Panc1 (cell line): ENCODE measurements at regions not wholly inside any gene's neighbourhood (a gene's known extent, or its start where the extent isn't known, plus 50 kb on each side); places are given as distances from the start of the nearest gene placed in this dataset.

Experiments used
- ATAC-seq: fragments of 200-7000 bp; cut with Tn5 transposase; 2 replicates; pipeline ENCODE4 v1.9.1; 2020; ENCODE audit warnings: mild to moderate bottlenecking, moderate library complexity
- BruUV-seq: library from RNA; stranded (reverse); fragments of 400-500 nt; replicated peaks from 2 replicates; lab custom pipeline; 2021; lab: Mats Ljungman, UMichigan
- CTCF ChIA-PET: fragments of 300-600 bp; sonication (Branson Sonifier 250); formaldehyde crosslinking; loops from one replicate; lab custom pipeline; 2022; ENCODE audit warnings: antibody characterized with exemption; lab: Charles Lee
- POLR2A ChIA-PET: fragments of 300-600 bp; sonication (Branson Sonifier 250); formaldehyde crosslinking; loops from one replicate; lab custom pipeline; 2022; ENCODE audit warnings: antibody characterized with exemption; lab: Charles Lee
- DNase-seq: peaks from one replicate; pipeline ENCODE4 v3.0.0-alpha.2; 2010; ENCODE audit warnings: low read depth, low spot score
- H3K27ac ChIP-seq: 2 replicates; pipeline ENCODE4 v1.5.1; 2011; ENCODE audit warnings: mild to moderate bottlenecking, low read length, inconsistent platforms
- H3K27me3 ChIP-seq: fragments of 200-500 bp; sonication (Bioruptor generic); 2 replicates; pipeline ENCODE4 v1.6.0; 2014; ENCODE audit warnings: low read length, inconsistent platforms; ENCODE audit not compliant: control insufficient read depth, insufficient read depth
- H3K36me3 ChIP-seq: fragments of 200-500 bp; sonication (Bioruptor generic); 2 replicates; pipeline ENCODE4 v1.5.1; 2014; ENCODE audit warnings: inconsistent platforms, mild to moderate bottlenecking, low read length, moderate library complexity; ENCODE audit not compliant: control insufficient read depth, insufficient read depth
- H3K4me1 ChIP-seq: 2 replicates; pipeline ENCODE4 v1.5.1; 2011; ENCODE audit warnings: inconsistent platforms, mild to moderate bottlenecking, low read length, moderate library complexity; ENCODE audit not compliant: control insufficient read depth, insufficient read depth
- H3K4me3 ChIP-seq, 2 experiments: 2 replicates each; pipeline ENCODE4 v1.5.1; 2011 to 2012; ENCODE audit warnings: low read depth in 2 of 2, low read length in 2 of 2, mild to moderate bottlenecking in 2 of 2, inconsistent platforms in 1 of 2, moderate library complexity in 1 of 2
- H3K9me3 ChIP-seq: fragments of 200-500 bp; sonication (Bioruptor generic); 2 replicates; pipeline ENCODE4 v1.5.1; 2014; ENCODE audit warnings: low read depth, mild to moderate bottlenecking, inconsistent platforms, low read length, moderate library complexity; ENCODE audit not compliant: control insufficient read depth, insufficient read depth
- POLR2AphosphoS5 ChIP-seq: IDR thresholded peaks from 2 replicates; pipeline ENCODE4 v1.6.1; 2012; ENCODE audit warnings: mild to moderate bottlenecking, low read depth, low read length, moderate library complexity
- SIN3A ChIP-seq: IDR thresholded peaks from 2 replicates; pipeline ENCODE4 v1.6.1; 2012; ENCODE audit warnings: low read depth, mild to moderate bottlenecking, low read length, moderate library complexity, borderline replicate concordance; ENCODE audit not compliant: insufficient read depth
- TCF7L2 ChIP-seq: IDR thresholded peaks from 2 replicates; pipeline ENCODE4 v1.6.1; 2011; ENCODE audit warnings: mild to moderate bottlenecking, low read depth, low read length, inconsistent platforms
- in situ Hi-C: cut with HindIII; loops from 2 replicates; pipeline ENCODE4 v1.10.0; 2016; ENCODE audit warnings: low sequenced_read_pairs, low pct_unique_long_range_greater_than_20kb
- intact Hi-C: fragments of 100-400 bp; cut with micrococcal nuclease; formaldehyde crosslinking; loops from one replicate; pipeline ENCODE4 v1.10.0; 2022; ENCODE audit not compliant: unreplicated experiment
- TF ChIP-seq, protein P1 (sequence below), 2 experiments: IDR thresholded peaks; 2 replicates each; pipeline ENCODE4 v1.6.1; 2011 to 2012; ENCODE audit warnings: low read depth in 2 of 2, control low read depth in 1 of 2, low read length in 1 of 2, mild to moderate bottlenecking in 1 of 2, moderate library complexity in 1 of 2; ENCODE audit not compliant: insufficient read depth in 1 of 2
- TF ChIP-seq, protein P2 (sequence below): fragments of 450-650 bp; IDR thresholded peaks from 2 replicates; pipeline ENCODE4 v1.5.1; 2017; ENCODE audit warnings: mild to moderate bottlenecking

DNA sequence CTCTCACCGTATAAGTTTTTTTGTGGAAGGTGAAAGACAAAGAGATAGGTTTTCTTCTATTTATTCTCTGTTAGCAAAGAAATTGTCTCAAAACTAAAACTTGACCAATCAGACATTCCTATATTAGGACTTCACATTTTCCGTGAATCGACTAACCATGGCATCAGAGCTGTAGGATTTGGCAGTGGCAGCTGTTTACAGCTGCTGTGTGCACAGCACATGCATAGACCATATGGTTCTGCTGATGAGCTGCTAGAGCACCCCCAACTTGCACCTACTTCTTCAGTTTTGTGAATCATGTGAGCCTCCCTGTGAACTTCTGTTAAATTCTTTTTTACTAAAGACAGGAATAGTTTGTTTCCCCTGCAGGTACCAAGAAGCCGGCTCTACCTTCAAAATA lies 157.9 kb downstream of the RFX6 start:
- ATAC-seq (no peak), DNase-seq (no peak)
- Histone ChIP-seq H3K4me1 (no peaks in the 10 kb centered on the region), H3K27me3 (no peaks in the 10 kb centered on the region), H3K4me3 (no peak overlapping the region), H3K27ac (no peak overlapping the region), H3K36me3 (no peaks in the 10 kb centered on the region), H3K9me3 (no peaks in the 10 kb centered on the region)
- CTCF ChIA-PET: no interaction called here
- in situ Hi-C loops (no loop called here), intact Hi-C loops (no loop called here)
- POLR2A ChIA-PET: no interaction called here
- TF ChIP-seq POLR2AphosphoS5 (no peak), TCF7L2 (no peak), SIN3A (no peak)
- TF ChIP-seq, protein P1, sequence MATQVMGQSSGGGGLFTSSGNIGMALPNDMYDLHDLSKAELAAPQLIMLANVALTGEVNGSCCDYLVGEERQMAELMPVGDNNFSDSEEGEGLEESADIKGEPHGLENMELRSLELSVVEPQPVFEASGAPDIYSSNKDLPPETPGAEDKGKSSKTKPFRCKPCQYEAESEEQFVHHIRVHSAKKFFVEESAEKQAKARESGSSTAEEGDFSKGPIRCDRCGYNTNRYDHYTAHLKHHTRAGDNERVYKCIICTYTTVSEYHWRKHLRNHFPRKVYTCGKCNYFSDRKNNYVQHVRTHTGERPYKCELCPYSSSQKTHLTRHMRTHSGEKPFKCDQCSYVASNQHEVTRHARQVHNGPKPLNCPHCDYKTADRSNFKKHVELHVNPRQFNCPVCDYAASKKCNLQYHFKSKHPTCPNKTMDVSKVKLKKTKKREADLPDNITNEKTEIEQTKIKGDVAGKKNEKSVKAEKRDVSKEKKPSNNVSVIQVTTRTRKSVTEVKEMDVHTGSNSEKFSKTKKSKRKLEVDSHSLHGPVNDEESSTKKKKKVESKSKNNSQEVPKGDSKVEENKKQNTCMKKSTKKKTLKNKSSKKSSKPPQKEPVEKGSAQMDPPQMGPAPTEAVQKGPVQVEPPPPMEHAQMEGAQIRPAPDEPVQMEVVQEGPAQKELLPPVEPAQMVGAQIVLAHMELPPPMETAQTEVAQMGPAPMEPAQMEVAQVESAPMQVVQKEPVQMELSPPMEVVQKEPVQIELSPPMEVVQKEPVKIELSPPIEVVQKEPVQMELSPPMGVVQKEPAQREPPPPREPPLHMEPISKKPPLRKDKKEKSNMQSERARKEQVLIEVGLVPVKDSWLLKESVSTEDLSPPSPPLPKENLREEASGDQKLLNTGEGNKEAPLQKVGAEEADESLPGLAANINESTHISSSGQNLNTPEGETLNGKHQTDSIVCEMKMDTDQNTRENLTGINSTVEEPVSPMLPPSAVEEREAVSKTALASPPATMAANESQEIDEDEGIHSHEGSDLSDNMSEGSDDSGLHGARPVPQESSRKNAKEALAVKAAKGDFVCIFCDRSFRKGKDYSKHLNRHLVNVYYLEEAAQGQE (IDR thresholded peaks at IDR 0.05; ENCODE audit: insufficient read depth in 1 of 2, low read depth in 2 of 2, low read length in 1 of 2): no peak
- TF ChIP-seq, protein P2, sequence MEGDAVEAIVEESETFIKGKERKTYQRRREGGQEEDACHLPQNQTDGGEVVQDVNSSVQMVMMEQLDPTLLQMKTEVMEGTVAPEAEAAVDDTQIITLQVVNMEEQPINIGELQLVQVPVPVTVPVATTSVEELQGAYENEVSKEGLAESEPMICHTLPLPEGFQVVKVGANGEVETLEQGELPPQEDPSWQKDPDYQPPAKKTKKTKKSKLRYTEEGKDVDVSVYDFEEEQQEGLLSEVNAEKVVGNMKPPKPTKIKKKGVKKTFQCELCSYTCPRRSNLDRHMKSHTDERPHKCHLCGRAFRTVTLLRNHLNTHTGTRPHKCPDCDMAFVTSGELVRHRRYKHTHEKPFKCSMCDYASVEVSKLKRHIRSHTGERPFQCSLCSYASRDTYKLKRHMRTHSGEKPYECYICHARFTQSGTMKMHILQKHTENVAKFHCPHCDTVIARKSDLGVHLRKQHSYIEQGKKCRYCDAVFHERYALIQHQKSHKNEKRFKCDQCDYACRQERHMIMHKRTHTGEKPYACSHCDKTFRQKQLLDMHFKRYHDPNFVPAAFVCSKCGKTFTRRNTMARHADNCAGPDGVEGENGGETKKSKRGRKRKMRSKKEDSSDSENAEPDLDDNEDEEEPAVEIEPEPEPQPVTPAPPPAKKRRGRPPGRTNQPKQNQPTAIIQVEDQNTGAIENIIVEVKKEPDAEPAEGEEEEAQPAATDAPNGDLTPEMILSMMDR: no peak
- BruUV-seq: no TSS peak

DNA sequence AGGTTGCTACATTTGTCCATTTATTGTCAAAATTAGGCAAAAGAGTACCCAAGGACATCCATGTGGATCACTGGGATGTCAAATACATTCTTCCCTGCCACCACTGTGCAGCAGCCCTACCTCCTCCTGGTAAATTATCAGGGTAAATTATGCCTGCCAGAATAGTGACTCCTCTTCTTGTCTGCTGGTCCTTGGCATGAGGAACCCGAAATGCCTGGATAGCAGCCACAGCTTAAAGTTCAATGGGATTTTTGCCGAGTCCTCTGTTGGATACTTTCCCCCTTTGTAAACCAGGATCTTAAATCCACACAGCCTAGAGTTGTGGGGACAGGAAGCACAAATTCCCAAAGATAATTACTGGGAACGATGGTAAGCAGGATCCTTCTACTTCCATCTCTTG lies 173.3 kb downstream of the RFX6 start:
- intact Hi-C loops: no loop called here
- no peaks in the 10 kb centered on the region for H3K9me3 ChIP-seq
- BruUV-seq: no TSS peak
- no peaks in the 10 kb centered on the region for H3K4me1 ChIP-seq
- CTCF ChIA-PET: no interaction called here
- no peak overlapping the region for H3K27ac ChIP-seq
- H3K36me3 ChIP-seq: no peaks in the 10 kb centered on the region
- no peaks in the 10 kb centered on the region for H3K27me3 ChIP-seq
- ATAC-seq (no peak), DNase-seq (no peak)
- TF ChIP-seq POLR2AphosphoS5 (no peak), TCF7L2 (no peak), SIN3A (no peak)
- TF ChIP-seq, protein P2: no peak
- TF ChIP-seq, protein P1 (IDR thresholded peaks at IDR 0.05; ENCODE audit: insufficient read depth in 1 of 2, low read depth in 2 of 2, low read length in 1 of 2): no peak
- POLR2A ChIA-PET: no interaction called here
- in situ Hi-C loops: no loop called here
- no peak overlapping the region for H3K4me3 ChIP-seq
